ENCODE measurements at regions not wholly inside any gene's neighbourhood (a gene's known extent, or its start where the extent isn't known, plus 50 kb on each side); places are given as distances from the start of the nearest gene placed in this dataset.

DNA sequence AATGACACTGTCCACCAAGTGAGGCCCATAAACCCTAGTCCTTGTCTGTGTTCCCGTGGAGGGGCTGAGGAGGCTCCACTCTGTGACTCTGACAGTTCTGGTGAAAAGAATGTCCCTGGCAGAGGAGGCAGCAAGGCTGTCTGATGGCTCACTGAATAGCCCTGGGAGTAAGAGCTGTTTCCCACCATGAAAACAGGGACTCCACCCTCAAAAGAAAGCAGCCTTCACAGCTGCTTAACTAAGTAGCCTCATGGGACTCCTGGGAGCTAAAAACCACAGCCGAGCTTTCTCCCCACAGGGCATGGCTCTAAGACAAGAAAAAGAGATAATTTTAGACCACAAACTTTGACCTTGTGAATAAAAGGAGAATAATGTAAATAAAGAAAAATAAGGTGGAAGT, 135.1 kb upstream of the FRY start:
- no peak overlapping the region for H3K4me3 Mint-ChIP-seq (ENCODE audit: unreplicated experiment)
- no peaks in the 10 kb centered on the region for H3K27me3 Mint-ChIP-seq (ENCODE audit: insufficient read depth, unreplicated experiment)
- Histone ChIP-seq H3K27me3 (replicated peaks; ENCODE audit: control insufficient read depth, insufficient read depth, low read length) (no peaks in the 10 kb centered on the region), H3K4me1 (no peaks in the 10 kb centered on the region), H3K9me3 (no peaks in the 10 kb centered on the region), H3K4me3 (ENCODE audit: low read depth, low read length) (no peak overlapping the region), H3K36me3 (ENCODE audit: control insufficient read depth, insufficient read depth, low read length) (no peaks in the 10 kb centered on the region)
- CTCF ChIA-PET = no interaction called here
- POLR2A ChIA-PET = no interaction called here
- H3K4me1 Mint-ChIP-seq (ENCODE audit: low read depth, unreplicated experiment) = no peaks in the 10 kb centered on the region
- intact Hi-C loops (cut with micrococcal nuclease; ENCODE audit: unreplicated experiment) = no loop called here
- BruUV-seq (replicated peaks) = no TSS peak
- no peaks in the 10 kb centered on the region for H3K36me3 Mint-ChIP-seq (ENCODE audit: insufficient read depth, unreplicated experiment)
- no peaks in the 10 kb centered on the region for H3K9me3 Mint-ChIP-seq (ENCODE audit: unreplicated experiment)
- DNase-seq = no peak
- H3K27ac Mint-ChIP-seq (ENCODE audit: unreplicated experiment) = no peak overlapping the region
- TF ChIP-seq, protein P1, sequence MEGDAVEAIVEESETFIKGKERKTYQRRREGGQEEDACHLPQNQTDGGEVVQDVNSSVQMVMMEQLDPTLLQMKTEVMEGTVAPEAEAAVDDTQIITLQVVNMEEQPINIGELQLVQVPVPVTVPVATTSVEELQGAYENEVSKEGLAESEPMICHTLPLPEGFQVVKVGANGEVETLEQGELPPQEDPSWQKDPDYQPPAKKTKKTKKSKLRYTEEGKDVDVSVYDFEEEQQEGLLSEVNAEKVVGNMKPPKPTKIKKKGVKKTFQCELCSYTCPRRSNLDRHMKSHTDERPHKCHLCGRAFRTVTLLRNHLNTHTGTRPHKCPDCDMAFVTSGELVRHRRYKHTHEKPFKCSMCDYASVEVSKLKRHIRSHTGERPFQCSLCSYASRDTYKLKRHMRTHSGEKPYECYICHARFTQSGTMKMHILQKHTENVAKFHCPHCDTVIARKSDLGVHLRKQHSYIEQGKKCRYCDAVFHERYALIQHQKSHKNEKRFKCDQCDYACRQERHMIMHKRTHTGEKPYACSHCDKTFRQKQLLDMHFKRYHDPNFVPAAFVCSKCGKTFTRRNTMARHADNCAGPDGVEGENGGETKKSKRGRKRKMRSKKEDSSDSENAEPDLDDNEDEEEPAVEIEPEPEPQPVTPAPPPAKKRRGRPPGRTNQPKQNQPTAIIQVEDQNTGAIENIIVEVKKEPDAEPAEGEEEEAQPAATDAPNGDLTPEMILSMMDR (IDR thresholded peaks at IDR 0.05; ENCODE audit: insufficient read depth in 1 of 2, low read depth in 1 of 2, low read length in 1 of 2, severe bottlenecking in 1 of 2, unreplicated experiment in 1 of 2) = no peak

DNA sequence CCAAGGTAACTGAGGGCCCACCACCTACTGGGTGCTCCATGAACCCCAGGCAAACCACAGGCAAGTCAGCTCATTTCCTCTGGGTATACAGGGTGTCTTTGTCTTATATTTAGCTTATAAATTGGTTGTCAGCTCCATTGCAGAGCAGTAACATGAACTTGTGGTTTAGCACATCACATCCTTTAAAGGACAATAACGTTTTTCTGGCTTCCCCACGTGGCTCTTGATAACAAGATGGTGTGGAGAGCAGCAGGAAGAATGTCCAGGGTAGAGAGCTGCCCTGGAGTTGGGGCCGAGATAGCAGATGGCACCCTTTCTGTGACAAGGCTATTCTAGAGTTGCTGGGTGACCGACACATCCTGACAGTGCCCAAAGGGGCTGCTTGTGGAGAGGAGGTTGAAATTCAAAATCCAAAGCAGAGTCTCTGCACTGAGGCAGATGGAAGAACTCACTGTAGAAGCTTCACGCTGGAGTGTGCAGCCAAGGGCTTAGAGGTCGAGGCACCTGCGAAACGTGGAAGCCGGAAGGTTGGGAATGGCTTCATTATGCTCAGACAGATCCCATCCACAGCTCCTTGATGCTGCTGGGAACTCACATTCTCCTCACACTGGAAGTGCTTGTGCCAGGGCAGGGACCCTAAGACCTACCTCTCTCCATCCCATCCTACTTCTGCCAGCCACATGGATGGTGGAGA, 133.0 kb upstream of the FRY start:
- H3K27me3 ChIP-seq (replicated peaks; ENCODE audit: control insufficient read depth, insufficient read depth, low read length) = no peaks in the 10 kb centered on the region
- Mint-ChIP-seq H3K27me3 (ENCODE audit: insufficient read depth, unreplicated experiment) (no peaks in the 10 kb centered on the region), H3K36me3 (ENCODE audit: insufficient read depth, unreplicated experiment) (no peaks in the 10 kb centered on the region), H3K9me3 (ENCODE audit: unreplicated experiment) (no peaks in the 10 kb centered on the region), H3K27ac (ENCODE audit: unreplicated experiment) (no peak overlapping the region), H3K4me1 (ENCODE audit: low read depth, unreplicated experiment) (no peaks in the 10 kb centered on the region), H3K4me3 (ENCODE audit: unreplicated experiment) (no peak overlapping the region)
- H3K36me3 ChIP-seq (ENCODE audit: control insufficient read depth, insufficient read depth, low read length) = no peaks in the 10 kb centered on the region
- TF ChIP-seq, protein P1 (IDR thresholded peaks at IDR 0.05; ENCODE audit: insufficient read depth in 1 of 2, low read depth in 1 of 2, low read length in 1 of 2, severe bottlenecking in 1 of 2, unreplicated experiment in 1 of 2) = no peak
- BruUV-seq (replicated peaks) = no TSS peak
- CTCF ChIA-PET = interaction anchor here (1.8 kb wide), 1 partner anchor 11 kb away, joined by 5 read pairs; no protein-coding TSS in a partner anchor
- peaks cover 5% of the 10 kb centered on the region for H3K4me1 ChIP-seq
- DNase-seq = no peak
- H3K9me3 ChIP-seq = no peaks in the 10 kb centered on the region
- intact Hi-C loops (cut with micrococcal nuclease; ENCODE audit: unreplicated experiment) = no loop called here
- H3K4me3 ChIP-seq (ENCODE audit: low read depth, low read length) = no peak overlapping the region
- POLR2A ChIA-PET = no interaction called here

DNA sequence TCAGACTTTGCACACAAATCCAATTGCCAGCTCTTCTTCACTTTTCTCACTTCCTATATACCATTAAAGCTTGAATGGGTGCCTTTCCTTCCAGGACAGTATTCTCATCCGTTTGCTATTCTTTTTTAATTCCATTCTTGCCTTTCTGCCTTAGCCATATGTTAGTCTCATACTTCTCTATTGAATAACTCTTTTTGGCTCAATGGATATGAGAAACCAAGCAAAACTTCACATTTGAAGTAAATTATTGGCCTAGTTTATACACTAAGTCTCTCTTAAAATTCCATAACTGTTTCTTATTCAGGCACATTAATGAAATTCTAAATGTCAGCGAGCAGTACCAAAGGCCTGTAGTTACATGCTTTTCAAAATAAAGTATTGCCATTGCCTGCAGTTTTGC, 129.6 kb upstream of the FRY start:
- Histone ChIP-seq H3K27me3 (replicated peaks; ENCODE audit: control insufficient read depth, insufficient read depth, low read length) (no peaks in the 10 kb centered on the region), H3K4me3 (ENCODE audit: low read depth, low read length) (no peak overlapping the region), H3K9me3 (no peaks in the 10 kb centered on the region), H3K4me1 (peaks cover 5% of the 10 kb centered on the region), H3K36me3 (ENCODE audit: control insufficient read depth, insufficient read depth, low read length) (no peaks in the 10 kb centered on the region)
- Mint-ChIP-seq H3K27ac (ENCODE audit: unreplicated experiment) (no peak overlapping the region), H3K9me3 (ENCODE audit: unreplicated experiment) (no peaks in the 10 kb centered on the region), H3K36me3 (ENCODE audit: insufficient read depth, unreplicated experiment) (no peaks in the 10 kb centered on the region), H3K4me1 (ENCODE audit: low read depth, unreplicated experiment) (no peaks in the 10 kb centered on the region), H3K27me3 (ENCODE audit: insufficient read depth, unreplicated experiment) (no peaks in the 10 kb centered on the region), H3K4me3 (ENCODE audit: unreplicated experiment) (no peak overlapping the region)
- no peak for DNase-seq
- POLR2A ChIA-PET = no interaction called here
- TF ChIP-seq, protein P1 (IDR thresholded peaks at IDR 0.05; ENCODE audit: insufficient read depth in 1 of 2, low read depth in 1 of 2, low read length in 1 of 2, severe bottlenecking in 1 of 2, unreplicated experiment in 1 of 2) = no peak
- CTCF ChIA-PET = no interaction called here
- intact Hi-C loops (cut with micrococcal nuclease; ENCODE audit: unreplicated experiment) = no loop called here
- BruUV-seq (replicated peaks) = no TSS peak

All from Caco-2 (cell line).